K562 (cell line): ENCODE measurements at regions not wholly inside any gene's neighbourhood (a gene's known extent, or its start where the extent isn't known, plus 50 kb on each side); places are given as distances from the start of the nearest gene placed in this dataset.

Experiments used
- ATAC-seq: fragments of 200-7000 bp; cut with Tn5 transposase; 3 replicates; pipeline ENCODE4 v1.9.1; 2020; ENCODE audit warnings: moderate library complexity
- BruUV-seq: library from RNA; stranded (reverse); fragments of 400-500 nt; replicated peaks from 2 replicates; lab custom pipeline; 2021; lab: Mats Ljungman, UMichigan
- CTCF ChIA-PET: fragments of 300-600 bp; formaldehyde crosslinking; extraction: SDS; loops from one replicate; lab custom pipeline; 2021; ENCODE audit warnings: low intra/inter-chr PET ratio; lab: Yijun Ruan, JAX
- POLR2A ChIA-PET: fragments of 300-600, 350-650 bp; sonication (Branson Sonifier 250); formaldehyde crosslinking; extraction: SDS; loops from one replicate; lab custom pipeline; 2021; ENCODE audit warnings: antibody characterized with exemption, inconsistent platforms; lab: Yijun Ruan, JAX
- DNase-seq, 4 experiments: peaks; one replicate each; pipeline versions ENCODE4 v3.0.0 to v3.0.0-alpha.2; 2011 to 2018; ENCODE audit warnings: low spot score in 3 of 4, mixed read lengths in 3 of 4; ENCODE audit errors: extremely low read depth in 1 of 4
- FAIRE-seq: peaks from 2 replicates; lab custom pipeline; 2011; peaks lifted over from hg19 to GRCh38; lab: Jason Lieb, UNC
- H2AFZ ChIP-seq: 2 replicates; pipeline ENCODE4 v1.6.0; 2011; ENCODE audit warnings: low read depth, low read length, control low read depth, inconsistent platforms
- H3K27ac ChIP-seq: fragments of 200-600 bp; 3 replicates; pipeline ENCODE4 v1.8.0; 2011; ENCODE audit warnings: low read depth, mild to moderate bottlenecking, control low read depth, inconsistent platforms, low read length, moderate library complexity, mixed read lengths; ENCODE audit errors: extremely low read depth
- H3K27me3 ChIP-seq, 2 experiments: fragments of 300-600 bp in 1 of 2; 2 replicates in 1 of 2; 3 replicates in 1 of 2; pipeline versions ENCODE4 v1.6.0 to v1.8.0; 2011; ENCODE audit warnings: inconsistent platforms in 2 of 2, low read length in 2 of 2, mild to moderate bottlenecking in 1 of 2, mixed read lengths in 1 of 2, moderate library complexity in 1 of 2; ENCODE audit not compliant: control insufficient read depth in 2 of 2, insufficient read depth in 2 of 2
- H3K36me3 ChIP-seq: fragments of 300-600 bp; 3 replicates; pipeline ENCODE4 v1.8.0; 2011; ENCODE audit warnings: mild to moderate bottlenecking, low read length, inconsistent platforms; ENCODE audit not compliant: control insufficient read depth, insufficient read depth
- H3K4me1 ChIP-seq, 2 experiments: fragments of 200-600 bp in 1 of 2; replicated peaks in 1 of 2; 2 replicates in 1 of 2; 3 replicates in 1 of 2; pipeline versions ENCODE4 v1.5.1 to v1.8.0; 2011; ENCODE audit warnings: inconsistent platforms in 2 of 2, low read length in 2 of 2, mild to moderate bottlenecking in 1 of 2, mixed read lengths in 1 of 2, moderate library complexity in 1 of 2; ENCODE audit not compliant: control insufficient read depth in 2 of 2, insufficient read depth in 2 of 2
- H3K4me2 ChIP-seq: 2 replicates; pipeline ENCODE4 v1.6.1; 2011; ENCODE audit warnings: low read length, control low read depth, inconsistent platforms, mixed read lengths; ENCODE audit not compliant: insufficient read depth
- H3K4me3 ChIP-seq: fragments of 200-600 bp; sonication (generic), shearing (Covaris generic); 2 replicates; pipeline ENCODE4 v1.5.1; 2016; ENCODE audit warnings: control low read depth, inconsistent platforms
- H3K79me2 ChIP-seq: fragments of 200-600 bp; 3 replicates; pipeline ENCODE4 v1.8.0; 2011; ENCODE audit warnings: low read length, inconsistent platforms; ENCODE audit not compliant: control insufficient read depth, insufficient read depth
- H3K9ac ChIP-seq, 2 experiments: 2 replicates each; pipeline versions ENCODE4 v1.6.0 to v1.6.1; 2011; ENCODE audit warnings: low read depth in 2 of 2, low read length in 2 of 2, control low read depth in 1 of 2, inconsistent platforms in 1 of 2, mild to moderate bottlenecking in 1 of 2, mixed read lengths in 1 of 2; ENCODE audit not compliant: insufficient read depth in 1 of 2
- H3K9me1 ChIP-seq: one replicate; pipeline ENCODE4 v1.6.0; 2011; ENCODE audit warnings: inconsistent platforms, mild to moderate bottlenecking, low read length, moderate library complexity; ENCODE audit not compliant: control insufficient read depth, insufficient read depth
- H3K9me3 ChIP-seq: replicated peaks from 2 replicates; pipeline ENCODE4 v1.5.1; 2011; ENCODE audit warnings: low read depth, low read length, inconsistent platforms; ENCODE audit not compliant: control insufficient read depth, insufficient read depth
- H4K20me1 ChIP-seq: replicated peaks from 2 replicates; pipeline ENCODE4 v1.6.1; 2011; ENCODE audit warnings: low read length, inconsistent platforms, mixed read lengths; ENCODE audit not compliant: control insufficient read depth, insufficient read depth
- BDP1 ChIP-seq: IDR thresholded peaks from 3 replicates; pipeline ENCODE4 v1.6.1; 2011; ENCODE audit not compliant: insufficient read length, insufficient read depth
- FIP1L1 ChIP-seq: fragments of 200-400 bp; formaldehyde crosslinking; IDR thresholded peaks from 2 replicates; pipeline ENCODE4 v1.6.1; 2018; ENCODE audit warnings: mild to moderate bottlenecking, low read depth, low read length; ENCODE audit not compliant: poor library complexity, severe bottlenecking
- GTF2E2 ChIP-seq: fragments of 200-800 bp; sonication (Bioruptor generic); IDR thresholded peaks from 2 replicates; pipeline ENCODE4 v1.6.1; 2016; ENCODE audit warnings: missing genetic modification characterization, missing compliant biosample characterization
- LARP7 ChIP-seq: fragments of 450-650 bp; IDR thresholded peaks from 2 replicates; pipeline ENCODE4 v1.6.1; 2016
- LCOR ChIP-seq: sonication (generic); formaldehyde crosslinking; IDR thresholded peaks from 2 replicates; pipeline ENCODE4 v1.8.0; 2022; ENCODE audit warnings: mild to moderate bottlenecking, missing genetic modification reagents
- MAZ ChIP-seq, 2 experiments: fragments of 450-650 bp in 1 of 2; sonication (generic) in 1 of 2; formaldehyde crosslinking; IDR thresholded peaks in 1 of 2; conservative IDR thresholded peaks in 1 of 2; 2 replicates each; pipeline versions ENCODE4 v1.4.0 to v1.5.0; 2020; ENCODE audit warnings: mild to moderate bottlenecking in 1 of 2, missing genetic modification reagents in 1 of 2
- MECOM ChIP-seq: fragments of 250-450 bp; sonication (Bioruptor Pico); IDR thresholded peaks from 2 replicates; pipeline ENCODE4 v1.8.0; 2022; ENCODE audit warnings: inconsistent platforms
- NCOA1 ChIP-seq: fragments of 450-650 bp; IDR thresholded peaks from 2 replicates; pipeline ENCODE4 v1.6.1; 2016; ENCODE audit warnings: low read depth
- SMARCC2 ChIP-seq: fragments of 450-650 bp; IDR thresholded peaks from 2 replicates; pipeline ENCODE4 v1.6.1; 2017; ENCODE audit warnings: antibody characterized with exemption, moderate library complexity, mild to moderate bottlenecking, low read depth
- SMC3 ChIP-seq: conservative IDR thresholded peaks from 2 replicates; pipeline ENCODE4 v1.6.1; 2011; ENCODE audit warnings: low read depth, low read length, improper control_type of control experiment; ENCODE audit not compliant: insufficient read depth
- SP1 ChIP-seq: sonication (generic); formaldehyde crosslinking; IDR thresholded peaks from 2 replicates; pipeline ENCODE4 v1.8.1; 2022; ENCODE audit warnings: mild to moderate bottlenecking, missing genetic modification reagents
- TAL1 ChIP-seq: fragments of 450-650 bp; IDR thresholded peaks from 2 replicates; pipeline ENCODE4 v1.6.1; 2016; ENCODE audit warnings: mild to moderate bottlenecking
- ZBTB1 ChIP-seq: sonication (generic); formaldehyde crosslinking; IDR thresholded peaks from 2 replicates; pipeline ENCODE4 v1.8.1; 2023; ENCODE audit warnings: missing genetic modification reagents, low read depth, mild to moderate bottlenecking, borderline replicate concordance
- ZBTB7A ChIP-seq: IDR thresholded peaks from 2 replicates; pipeline ENCODE4 v1.6.1; 2011; ENCODE audit warnings: low read depth, mild to moderate bottlenecking, low read length, moderate library complexity, borderline replicate concordance; ENCODE audit not compliant: control insufficient read depth
- ZFP36 ChIP-seq: fragments of 150-350 bp; IDR thresholded peaks from 2 replicates; pipeline ENCODE4 v1.6.1; 2018; ENCODE audit warnings: low read length, low read depth; ENCODE audit not compliant: partially characterized antibody
- WGBS: fragments of 100-300 bp; shearing (Covaris generic); methylation state at CpG from one replicate; pipeline ENCODE4 v1.1.6; 2016; ENCODE audit warnings: low coverage, mixed read lengths; ENCODE audit not compliant: insufficient coverage; ENCODE audit errors: missing lambda C conversion rate; 5-methylcytosine and 5-hydroxymethylcytosine counted together
- in situ Hi-C: fragments of 300-500 bp; cut with MboI; formaldehyde crosslinking; loops from 4 replicates; pipeline ENCODE4 v1.15.0; 2018; ENCODE audit warnings: inconsistent platforms, mixed read lengths
- intact Hi-C: fragments of 100-400 bp; cut with micrococcal nuclease; formaldehyde crosslinking; loops from 2 replicates; pipeline ENCODE4 v1.14.2; 2022
- TF ChIP-seq, protein P1 (sequence below): sonication (generic); formaldehyde crosslinking; IDR thresholded peaks from 2 replicates; pipeline ENCODE4 v1.4.0; 2020; ENCODE audit warnings: mild to moderate bottlenecking, missing genetic modification reagents

DNA sequence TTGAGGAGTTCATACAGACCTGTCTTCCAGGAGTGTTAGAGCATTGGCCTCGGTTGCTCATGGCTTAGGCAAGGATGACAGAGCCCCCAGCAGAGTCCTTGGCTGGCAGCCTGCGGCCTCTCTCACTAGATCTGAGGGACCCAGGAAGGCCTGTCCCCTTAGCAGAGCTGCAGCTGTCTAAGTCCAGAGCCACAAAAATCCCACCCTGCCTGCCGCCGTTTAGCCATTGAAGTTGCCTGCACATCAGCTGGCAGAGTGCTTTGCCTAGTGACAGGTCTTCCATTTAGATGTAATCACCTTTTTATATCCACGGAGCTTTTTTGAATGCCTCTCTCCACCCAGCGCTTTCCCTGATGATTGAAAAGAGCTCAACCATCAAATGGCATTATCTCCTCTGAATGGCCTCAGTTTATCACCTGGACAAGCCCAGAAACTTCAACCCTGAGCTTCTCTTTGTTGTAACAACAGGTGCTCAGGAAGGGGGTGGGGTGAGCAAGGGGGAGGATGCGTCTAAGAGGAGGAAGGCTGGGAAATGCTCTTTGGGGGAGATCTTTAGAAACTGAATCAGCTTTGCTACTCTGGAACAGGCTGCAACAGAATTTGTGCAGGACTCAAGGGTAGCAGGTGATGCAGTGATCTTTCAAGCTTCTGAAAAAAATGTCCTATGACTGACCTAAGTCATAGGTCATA, 71.9 kb downstream of the TNP1 start:
- no TSS peak for BruUV-seq
- no peak for DNase-seq
- H3K4me2 ChIP-seq = no peak overlapping the region
- H3K4me1 ChIP-seq = peaks cover 0 to 17% of the 10 kb centered on the region in 2 experiments; a peak in 4 of 5 replicates
- peaks cover 0 to 8% of the 10 kb centered on the region in 2 experiments; a peak in 1 of 5 replicates for H3K27me3 ChIP-seq
- no peak overlapping the region for H3K9ac ChIP-seq
- POLR2A ChIA-PET = interaction anchor here (0.6 to 0.9 kb wide), 2 partner anchors 15 to 230 kb away, joined by 3 read pairs; no protein-coding TSS in a partner anchor
- FAIRE-seq = no peak
- intact Hi-C loops = no loop called here
- H2AFZ ChIP-seq = no peak overlapping the region
- no peaks in the 10 kb centered on the region for H3K9me3 ChIP-seq
- 39% methylated on average over 6 of the region's 7 CpGs for WGBS
- TF ChIP-seq GTF2E2 (tag) (no peak), ZBTB1 (CRISPR knock-in tag) (no peak), SP1 (CRISPR knock-in tag) (no peak), SMARCC2 (no peak), SMC3 (no peak), FIP1L1 (no peak), MECOM (CRISPR knock-in tag) (no peak), LCOR (no peak), ZFP36 (no peak), LARP7 (no peak), MAZ (CRISPR knock-in tag; conservative IDR thresholded peaks at IDR 0.05 in 1 of 2, IDR thresholded peaks at IDR 0.05 in 1 of 2) (no peak), ZBTB7A (no peak), BDP1 (no peak), TAL1 (no peak), NCOA1 (no peak)
- TF ChIP-seq, protein P1, sequence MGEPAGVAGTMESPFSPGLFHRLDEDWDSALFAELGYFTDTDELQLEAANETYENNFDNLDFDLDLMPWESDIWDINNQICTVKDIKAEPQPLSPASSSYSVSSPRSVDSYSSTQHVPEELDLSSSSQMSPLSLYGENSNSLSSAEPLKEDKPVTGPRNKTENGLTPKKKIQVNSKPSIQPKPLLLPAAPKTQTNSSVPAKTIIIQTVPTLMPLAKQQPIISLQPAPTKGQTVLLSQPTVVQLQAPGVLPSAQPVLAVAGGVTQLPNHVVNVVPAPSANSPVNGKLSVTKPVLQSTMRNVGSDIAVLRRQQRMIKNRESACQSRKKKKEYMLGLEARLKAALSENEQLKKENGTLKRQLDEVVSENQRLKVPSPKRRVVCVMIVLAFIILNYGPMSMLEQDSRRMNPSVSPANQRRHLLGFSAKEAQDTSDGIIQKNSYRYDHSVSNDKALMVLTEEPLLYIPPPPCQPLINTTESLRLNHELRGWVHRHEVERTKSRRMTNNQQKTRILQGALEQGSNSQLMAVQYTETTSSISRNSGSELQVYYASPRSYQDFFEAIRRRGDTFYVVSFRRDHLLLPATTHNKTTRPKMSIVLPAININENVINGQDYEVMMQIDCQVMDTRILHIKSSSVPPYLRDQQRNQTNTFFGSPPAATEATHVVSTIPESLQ = no peak
- TF ChIP-seq, all 486 proteins: peak for 0
- CTCF ChIA-PET = no interaction called here
- no peak for ATAC-seq
- in situ Hi-C loops = loop anchor here (10.0 kb wide), 1 partner anchor 317 kb away; no protein-coding TSS in a partner anchor
- Histone ChIP-seq H3K79me2 (no peaks in the 10 kb centered on the region), H3K27ac (no peak overlapping the region), H4K20me1 (no peaks in the 10 kb centered on the region; the same call in 1 of the 2 replicates), H3K9me1 (no peaks in the 10 kb centered on the region), H3K4me3 (no peak overlapping the region), H3K36me3 (no peaks in the 10 kb centered on the region)
